MM.1S (cell line): ENCODE measurements at regions not wholly inside any gene's neighbourhood (a gene's known extent, or its start where the extent isn't known, plus 50 kb on each side); places are given as distances from the start of the nearest gene placed in this dataset.

Experiments
- EZH2 ChIP-seq: fragments of 300-600 bp; sonication (generic); optimal IDR thresholded peaks from 2 replicates; pipeline ENCODE3; 2017; ENCODE audit warnings: low read depth, mild to moderate bottlenecking, antibody characterized with exemption, low read length, mixed read lengths
- TF ChIP-seq, protein P1 (sequence below): fragments of 300-600 bp; sonication (generic); IDR thresholded peaks from 2 replicates; pipeline ENCODE4 v1.5.1; 2016; ENCODE audit warnings: antibody characterized with exemption, low read length, mixed read lengths

DNA sequence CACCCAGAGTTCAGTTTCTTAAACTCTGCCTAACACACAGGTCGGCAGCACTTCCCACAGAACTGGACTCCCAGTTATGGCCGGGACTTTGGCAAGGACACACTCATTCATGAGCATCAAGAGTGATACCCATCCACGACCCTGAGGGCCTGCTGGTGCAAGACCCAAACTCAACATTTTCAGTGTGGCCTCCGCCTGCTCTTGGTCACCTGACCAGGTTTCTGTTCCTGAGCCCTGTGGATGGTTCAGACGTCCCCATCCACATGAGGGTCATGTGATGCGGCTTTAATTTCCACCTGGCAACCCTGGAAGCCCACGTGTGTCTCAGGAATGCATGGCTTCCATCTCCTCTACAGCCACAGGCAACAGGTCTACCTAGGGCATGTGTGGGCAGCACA, 245.3 kb downstream of the DLL1 start:
- TF ChIP-seq, protein P1, sequence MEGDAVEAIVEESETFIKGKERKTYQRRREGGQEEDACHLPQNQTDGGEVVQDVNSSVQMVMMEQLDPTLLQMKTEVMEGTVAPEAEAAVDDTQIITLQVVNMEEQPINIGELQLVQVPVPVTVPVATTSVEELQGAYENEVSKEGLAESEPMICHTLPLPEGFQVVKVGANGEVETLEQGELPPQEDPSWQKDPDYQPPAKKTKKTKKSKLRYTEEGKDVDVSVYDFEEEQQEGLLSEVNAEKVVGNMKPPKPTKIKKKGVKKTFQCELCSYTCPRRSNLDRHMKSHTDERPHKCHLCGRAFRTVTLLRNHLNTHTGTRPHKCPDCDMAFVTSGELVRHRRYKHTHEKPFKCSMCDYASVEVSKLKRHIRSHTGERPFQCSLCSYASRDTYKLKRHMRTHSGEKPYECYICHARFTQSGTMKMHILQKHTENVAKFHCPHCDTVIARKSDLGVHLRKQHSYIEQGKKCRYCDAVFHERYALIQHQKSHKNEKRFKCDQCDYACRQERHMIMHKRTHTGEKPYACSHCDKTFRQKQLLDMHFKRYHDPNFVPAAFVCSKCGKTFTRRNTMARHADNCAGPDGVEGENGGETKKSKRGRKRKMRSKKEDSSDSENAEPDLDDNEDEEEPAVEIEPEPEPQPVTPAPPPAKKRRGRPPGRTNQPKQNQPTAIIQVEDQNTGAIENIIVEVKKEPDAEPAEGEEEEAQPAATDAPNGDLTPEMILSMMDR = no peak
- TF ChIP-seq EZH2 = no peak
